RPMI8226 (cell line): ENCODE measurements at regions not wholly inside any gene's neighbourhood (a gene's known extent, or its start where the extent isn't known, plus 50 kb on each side); places are given as distances from the start of the nearest gene placed in this dataset.

Experiments used
- DNase-seq: peaks from one replicate; pipeline ENCODE4 v3.0.0-alpha.2; 2015

DNA sequence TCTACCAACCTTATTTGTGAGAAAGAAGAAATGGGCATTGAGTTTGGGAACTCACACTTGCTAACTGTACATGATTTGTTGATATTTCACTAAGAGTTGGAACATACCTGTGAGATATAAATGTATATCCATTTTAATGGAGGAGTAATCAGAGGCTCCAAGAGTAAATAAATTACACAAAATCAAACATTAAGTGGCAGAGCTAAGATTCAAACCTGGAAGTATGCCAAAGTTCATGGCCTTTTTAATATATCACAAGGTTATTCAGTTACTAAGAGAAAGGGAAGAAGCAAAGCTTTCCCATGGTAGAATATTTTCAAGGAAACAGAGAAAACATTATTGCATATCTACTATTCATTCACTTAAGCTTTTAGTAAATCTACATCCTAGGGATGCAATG lies 1641.1 kb downstream of the FAM181B start:
- no peak for DNase-seq

DNA sequence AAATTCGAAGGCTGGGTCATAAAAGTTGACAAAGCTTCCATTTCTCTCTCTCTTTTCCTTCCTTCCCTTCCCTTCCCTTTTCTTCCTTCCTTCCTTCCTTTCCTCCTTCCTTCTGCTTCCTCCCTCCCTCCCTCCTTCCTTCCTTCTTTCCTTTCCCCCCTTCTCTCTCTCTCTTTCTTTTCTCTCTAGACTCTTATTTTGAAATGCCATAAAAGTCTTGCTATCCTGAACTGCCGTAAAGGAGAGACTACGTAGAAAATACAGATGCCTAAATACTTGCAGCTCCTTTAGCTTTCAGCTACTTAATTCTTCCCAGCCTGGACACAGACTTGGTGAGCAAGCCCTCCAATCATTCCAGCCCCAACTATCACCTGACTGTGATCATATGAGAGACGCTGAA lies 1644.4 kb downstream of the FAM181B start:
- no peak for DNase-seq

DNA sequence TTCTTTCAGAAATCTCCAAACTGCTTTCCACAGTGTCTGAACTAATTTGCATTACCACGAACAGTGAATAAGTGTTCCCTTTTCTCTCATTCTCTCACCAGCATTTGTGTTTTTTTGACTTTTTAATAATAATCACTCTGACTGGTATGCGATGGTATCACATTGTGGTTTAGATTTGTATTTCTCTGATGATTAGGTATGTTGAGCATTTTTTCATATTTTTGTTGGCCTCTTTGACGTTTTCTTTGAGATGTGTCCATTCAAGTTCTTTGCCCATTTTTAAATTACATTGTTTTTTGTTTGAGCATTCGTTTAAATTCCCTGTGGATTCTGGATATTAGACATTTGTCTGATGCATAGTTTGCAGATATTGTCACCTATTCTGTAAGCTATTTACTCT lies 1639.6 kb upstream of the TENM4 start:
- no peak for DNase-seq

DNA sequence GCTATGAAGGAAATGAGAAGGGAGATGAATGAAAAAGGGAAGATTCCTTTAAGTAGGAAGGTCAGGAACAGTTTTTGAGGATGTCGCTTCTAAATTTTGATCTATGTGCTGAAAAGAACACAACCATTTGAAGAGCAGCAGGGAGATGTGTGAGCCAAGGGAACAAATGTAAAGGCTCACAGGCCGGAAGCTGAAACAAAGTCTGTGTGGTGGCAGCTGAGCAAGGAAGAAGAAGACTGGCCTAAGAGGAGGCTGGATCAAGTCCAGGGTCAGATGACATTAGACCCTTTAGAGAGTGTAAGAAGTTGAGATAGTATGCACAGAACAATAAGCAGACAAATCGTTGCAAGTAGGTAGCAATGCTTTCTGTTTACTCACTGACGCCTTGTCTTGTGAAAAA lies 1631.4 kb upstream of the TENM4 start:
- DNase-seq, result peak; percentile 38

DNA sequence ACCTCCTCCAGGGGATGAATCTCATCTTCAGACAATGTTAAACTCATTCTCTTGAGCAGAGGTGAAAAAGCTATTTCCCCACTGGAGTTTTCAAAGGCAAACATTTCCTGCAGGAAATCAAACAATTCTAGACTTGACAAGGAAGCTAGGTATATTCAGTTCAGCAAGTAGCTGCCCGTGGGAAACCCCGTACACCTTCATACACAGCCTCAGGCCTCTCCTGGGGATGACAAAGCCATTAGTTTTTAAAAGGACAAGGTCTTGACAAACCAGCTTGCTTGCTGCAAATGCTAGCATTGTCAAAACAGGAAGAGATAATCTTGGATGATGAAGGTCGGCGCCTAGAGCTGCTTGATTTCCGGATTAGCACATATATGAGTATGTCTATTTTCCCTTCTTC lies 1630.8 kb upstream of the TENM4 start:
- peak; percentile 57 for DNase-seq

DNA sequence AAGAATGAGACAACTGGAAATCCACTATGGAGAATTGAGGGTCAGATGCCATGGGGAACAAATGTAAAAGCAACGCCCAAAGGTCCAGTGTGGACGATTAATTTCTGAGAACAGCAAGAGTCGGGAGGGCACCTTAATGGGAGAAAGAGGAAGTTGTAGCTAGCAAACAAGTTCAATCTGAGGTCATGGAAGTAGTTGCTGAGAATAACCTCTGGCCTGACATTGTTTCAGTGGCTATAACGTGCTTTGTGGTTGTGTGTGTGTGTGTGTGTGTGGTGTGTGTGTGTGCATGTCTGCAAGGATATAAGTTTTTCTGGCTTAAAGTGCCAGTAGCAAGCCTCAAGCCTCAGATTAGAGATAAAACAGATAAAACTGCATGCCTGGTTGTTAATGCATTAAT lies 1630.1 kb upstream of the TENM4 start:
- DNase-seq, result peak; percentile 89

DNA sequence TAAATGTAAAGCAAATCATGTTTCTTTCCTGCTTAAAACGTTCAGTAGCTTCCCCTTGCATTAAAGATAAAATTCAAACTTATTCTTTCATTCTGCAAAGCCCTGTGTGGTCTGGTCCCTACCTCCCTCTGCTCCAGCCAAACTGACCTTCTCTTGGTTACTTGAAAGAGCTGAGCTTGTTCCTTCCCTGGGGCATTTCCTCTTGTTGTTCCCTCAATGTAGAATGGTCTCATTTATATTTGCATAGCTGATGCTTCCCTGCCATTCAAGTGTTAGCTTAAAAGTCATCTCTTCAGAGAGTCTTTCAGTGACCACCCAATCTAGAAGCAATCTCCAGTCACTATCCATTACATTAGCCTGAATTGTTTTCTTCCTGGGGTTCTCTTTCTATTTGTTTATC lies 1618.5 kb upstream of the TENM4 start:
- DNase-seq, result peak; percentile 16

DNA sequence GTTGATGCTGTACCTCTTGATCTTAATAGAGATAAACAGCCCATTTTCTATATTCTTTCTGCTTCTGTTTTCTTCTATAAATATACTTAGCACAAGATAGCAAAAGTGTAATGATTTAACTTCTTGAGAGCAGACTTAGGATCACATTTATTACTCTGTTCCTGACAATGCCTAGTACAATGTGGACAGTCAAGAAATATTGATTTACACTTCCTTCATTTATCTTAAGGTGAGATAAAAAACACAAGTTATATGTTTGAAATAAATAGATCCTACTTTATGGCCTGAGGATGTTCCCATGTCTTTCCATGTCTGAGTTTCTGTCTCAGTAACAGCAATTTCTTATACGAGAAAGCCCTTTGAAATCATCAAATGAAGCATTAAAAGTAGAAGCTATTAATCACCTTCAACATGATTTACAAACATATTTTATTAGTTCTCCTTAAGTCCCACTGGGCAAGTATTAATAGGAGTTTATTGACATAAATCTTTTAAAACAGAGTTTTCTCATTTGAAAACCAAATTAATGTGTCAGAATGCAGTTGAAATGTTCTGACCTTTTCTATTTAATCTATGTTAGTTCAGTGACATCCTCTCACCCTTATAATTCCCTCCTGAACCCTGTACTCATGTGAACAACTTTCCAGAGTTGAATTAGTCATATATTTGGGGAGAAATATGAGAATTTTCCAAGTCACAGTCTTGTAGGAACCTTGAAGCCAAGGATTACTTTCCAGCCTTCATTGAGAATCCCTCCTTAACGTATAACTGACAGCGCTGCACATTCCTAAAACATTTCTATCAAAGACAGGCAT lies 1611.7 kb upstream of the TENM4 start:
- DNase-seq, result no peak

DNA sequence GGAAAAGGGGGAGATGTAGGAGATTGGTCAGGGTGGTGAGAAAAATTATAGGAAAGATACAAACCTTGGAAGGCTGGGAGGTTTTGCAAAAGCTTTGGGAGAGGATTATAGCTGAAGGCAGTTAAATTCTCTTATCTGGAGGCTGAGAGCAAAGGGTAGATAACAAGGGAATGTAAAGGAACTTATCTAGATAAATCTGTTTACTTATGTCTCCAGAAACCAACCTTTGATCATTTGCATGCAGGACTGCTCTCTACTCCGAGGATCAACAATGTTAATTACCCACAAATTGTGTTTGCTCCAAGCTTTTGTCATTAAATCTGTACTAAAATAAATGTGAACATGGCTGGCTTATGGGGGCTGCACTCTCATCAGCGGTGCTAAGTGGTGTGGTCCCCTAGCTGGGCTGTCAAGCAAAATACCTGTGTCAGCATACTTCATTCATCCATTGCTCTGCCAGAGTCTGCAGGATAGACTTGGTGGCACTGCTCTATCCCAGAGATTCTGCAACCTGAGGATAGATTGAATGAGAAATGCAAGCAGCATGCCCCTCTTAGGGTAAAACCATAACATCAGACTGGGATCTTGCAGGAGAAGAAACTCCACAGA lies 1599.2 kb upstream of the TENM4 start:
- no peak for DNase-seq

DNA sequence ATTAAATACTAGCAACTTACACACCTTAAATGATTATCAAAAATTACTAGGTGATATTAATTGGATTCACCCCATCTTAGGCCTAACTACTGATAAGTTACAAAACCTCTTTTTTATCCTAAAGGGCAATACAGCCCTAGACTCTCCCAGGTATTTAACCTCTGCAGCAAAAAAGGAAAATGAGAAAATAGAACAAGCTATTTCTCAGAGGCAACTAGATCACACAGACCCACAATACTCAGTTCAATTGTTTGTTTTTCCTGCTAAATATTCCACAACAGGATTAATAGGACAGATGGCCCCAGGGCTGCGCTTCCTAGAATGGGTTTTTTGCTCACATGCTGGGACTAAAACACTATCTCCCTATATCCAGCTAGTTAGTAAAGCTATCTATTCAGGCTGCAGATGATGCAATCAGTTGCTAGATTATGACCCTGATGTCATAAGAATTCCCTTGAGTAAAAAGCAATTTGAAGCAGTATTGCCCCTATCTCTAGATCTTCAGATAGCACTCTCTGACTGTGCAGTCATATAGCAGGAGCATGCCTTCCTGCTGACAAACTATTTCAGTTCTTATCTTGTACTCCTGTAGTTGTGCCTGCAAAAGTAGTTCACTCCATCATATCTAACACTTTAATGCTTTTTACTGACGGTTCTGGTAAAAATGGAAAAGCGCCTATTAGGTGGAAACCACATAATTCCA lies 1595.5 kb upstream of the TENM4 start:
- no peak for DNase-seq

DNA sequence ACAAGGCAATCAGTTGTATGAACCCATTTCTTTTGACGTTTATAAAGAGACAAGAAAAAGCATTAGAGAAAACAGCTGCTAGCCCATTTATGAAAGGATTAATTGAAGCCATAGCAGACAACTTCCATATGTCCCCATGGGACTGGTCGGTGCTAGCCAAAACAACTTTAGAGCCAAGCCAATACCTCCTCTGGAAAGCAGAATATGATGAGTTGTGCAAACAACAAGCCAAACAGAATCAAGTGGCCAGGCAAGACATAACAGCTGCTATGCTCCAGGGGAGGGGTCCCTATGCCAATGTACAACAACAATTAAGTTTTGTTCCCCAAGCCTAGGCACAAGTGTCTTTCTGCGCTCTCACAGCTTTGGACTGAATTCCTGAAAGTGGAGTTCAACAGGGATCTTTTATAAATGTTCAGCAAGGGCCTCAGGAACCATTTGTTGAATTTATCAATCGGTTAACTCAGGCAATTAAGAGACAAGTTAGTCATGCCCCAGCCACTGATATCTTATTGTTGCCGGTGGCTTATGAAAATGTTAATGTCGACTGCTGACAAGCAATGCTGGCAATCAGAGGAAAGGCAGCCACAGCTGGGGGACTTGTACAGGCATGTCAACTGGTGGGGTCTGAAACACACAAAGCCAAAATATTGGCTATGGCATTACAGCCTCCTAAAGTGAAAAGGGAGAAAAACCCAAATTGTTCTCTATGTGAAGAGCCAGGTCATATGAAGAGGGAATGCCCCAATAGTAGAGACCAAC lies 1593.1 kb upstream of the TENM4 start:
- no peak for DNase-seq

DNA sequence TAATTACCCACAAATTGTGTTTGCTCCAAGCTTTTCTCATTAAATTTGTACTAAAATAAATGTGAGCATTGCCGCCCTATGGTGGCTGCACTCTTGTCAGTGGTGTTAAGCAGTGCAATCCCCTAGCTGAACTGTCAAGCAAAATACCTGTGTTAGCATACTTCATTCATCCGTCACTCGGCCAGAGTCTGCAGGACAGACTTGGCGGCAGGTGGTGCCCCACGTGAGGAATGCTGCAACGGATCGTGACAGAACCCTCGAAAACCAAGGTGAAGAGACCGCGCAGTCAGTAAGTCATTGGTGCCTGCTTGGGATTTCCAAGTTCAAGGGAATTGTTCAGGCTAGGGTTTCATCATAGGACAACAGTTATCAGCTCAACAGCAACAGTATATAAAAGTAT lies 1592.1 kb upstream of the TENM4 start:
- no peak for DNase-seq

DNA sequence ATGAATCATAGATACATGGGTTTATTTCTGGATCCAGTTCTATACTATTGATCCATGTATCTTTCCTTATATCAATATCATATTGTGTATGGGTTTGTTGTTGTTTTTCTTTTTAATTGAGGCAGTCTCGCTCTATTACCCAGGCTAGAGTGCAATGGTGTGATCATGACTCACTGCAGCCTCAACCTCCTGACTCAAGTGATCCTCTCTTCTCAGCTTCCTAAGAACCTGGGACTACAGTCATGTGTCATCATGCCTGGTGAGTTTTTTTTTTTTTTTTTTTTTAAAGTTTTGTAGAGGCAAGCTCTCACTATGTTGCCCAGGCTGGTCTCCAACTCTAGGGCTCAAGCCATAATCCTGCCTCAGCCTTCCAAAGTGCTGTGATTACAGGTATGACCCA lies 1589.4 kb upstream of the TENM4 start:
- DNase-seq, result no peak

DNA sequence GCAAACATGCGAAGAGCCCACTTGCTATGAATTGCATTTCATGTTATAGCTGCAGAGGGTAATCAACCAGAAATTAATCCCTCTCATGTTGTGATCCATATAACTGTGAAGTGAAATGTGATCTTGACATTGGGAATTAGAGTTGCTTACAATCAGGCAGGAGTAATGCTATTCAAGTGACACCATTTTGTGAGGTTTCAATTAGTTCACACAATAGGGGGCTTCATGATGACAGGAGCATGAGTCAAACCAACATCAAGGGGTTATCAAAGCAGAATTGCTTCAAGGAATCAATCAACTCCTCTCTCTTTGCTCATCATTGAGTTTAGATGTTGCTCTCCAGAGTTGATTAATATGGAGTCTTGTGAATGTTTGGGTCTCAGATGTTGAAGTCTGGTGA lies 1585.2 kb upstream of the TENM4 start:
- DNase-seq, result no peak

DNA sequence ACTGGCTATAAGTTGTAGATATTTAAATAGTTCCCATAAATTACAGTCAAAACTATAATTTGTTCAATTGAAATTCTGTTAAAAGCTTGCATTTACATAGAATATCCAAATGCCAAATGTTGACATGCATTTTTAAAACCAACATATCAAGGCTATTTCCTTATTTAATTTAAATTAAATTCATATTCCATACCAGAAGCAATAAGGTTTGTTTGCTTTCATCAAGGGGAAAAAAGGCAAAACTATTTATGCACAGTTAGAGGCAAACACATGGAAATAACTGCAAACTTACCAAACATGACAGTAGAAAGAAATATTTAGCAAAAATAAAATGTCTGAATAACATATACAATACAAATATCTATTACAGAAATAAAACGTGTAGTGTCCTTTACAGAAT lies 1581.2 kb upstream of the TENM4 start:
- DNase-seq, result no peak

DNA sequence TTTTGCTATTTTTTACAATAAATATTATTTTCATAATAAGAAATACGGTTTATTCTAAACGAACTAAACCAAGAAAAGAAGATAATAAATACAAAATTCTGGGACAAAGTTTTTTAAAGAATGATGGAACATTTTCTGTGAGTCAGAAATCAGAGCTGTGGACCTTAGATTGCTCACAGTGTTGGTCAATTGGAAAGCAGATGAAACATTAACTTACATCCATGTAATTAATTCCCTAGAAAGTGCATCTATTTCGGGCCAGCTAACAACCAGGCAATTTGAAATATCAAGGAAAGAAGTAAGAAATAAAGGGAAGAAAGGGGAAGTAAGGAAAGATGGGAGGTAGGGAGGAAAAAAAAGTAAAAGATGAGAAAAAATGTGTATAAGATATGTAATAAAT lies 1569.8 kb upstream of the TENM4 start:
- no peak for DNase-seq

DNA sequence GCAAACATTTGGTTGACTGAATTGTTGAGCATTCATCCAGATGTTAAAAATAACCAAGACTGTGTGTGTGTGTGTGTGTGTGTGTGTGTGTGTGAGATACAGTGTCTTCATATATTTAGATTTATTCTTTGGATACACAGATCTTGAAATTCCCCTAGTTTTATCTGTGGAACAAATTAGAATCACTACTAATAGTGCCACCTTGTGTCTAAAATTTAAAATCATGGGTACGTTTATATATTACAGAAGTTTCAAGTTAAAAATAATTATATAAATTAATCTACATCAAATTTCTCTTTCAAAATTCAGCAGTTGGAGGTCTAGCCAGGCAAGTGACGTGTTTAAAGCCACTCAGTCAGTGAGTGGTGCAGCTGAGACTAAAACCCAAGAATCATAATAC lies 1566.2 kb upstream of the TENM4 start:
- no peak for DNase-seq

DNA sequence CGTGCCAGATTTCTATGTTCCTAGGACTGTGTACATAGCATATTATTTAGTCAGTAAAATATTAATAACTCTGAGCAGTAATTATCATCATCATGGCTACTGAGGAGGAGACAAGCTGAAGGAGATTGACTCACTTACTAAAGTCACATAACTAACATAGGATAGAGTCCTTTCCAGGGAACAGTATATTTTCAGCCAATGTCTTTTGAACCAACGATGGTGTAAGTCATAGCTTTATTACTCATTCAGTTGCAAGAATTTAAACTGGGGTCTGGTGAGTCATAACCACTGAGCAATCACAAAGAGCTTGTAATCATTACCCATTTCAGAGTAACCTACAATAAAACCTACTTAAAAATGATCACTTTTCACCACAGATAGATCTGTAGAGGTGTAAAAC lies 1564.8 kb upstream of the TENM4 start:
- DNase-seq, result no peak

DNA sequence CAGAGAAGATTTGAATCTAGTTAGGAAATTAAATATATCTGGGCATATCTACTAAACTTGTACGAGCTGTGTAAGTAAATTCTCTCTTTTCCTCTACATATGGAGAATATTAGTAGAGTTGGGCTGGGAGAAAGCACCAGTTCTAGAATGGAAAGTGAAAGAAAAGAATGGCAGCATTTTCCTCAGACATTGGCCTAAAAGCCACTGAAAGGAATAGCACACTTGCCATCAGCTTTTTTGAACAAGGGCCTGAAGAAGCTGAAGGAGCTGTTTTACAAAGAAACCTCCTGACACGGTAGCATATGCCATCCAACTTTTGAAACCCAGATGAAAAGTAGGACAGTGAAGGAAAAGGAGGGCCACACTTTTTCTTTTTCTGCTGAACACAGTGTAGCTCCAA lies 1563.7 kb upstream of the TENM4 start:
- peak; percentile 52 for DNase-seq

DNA sequence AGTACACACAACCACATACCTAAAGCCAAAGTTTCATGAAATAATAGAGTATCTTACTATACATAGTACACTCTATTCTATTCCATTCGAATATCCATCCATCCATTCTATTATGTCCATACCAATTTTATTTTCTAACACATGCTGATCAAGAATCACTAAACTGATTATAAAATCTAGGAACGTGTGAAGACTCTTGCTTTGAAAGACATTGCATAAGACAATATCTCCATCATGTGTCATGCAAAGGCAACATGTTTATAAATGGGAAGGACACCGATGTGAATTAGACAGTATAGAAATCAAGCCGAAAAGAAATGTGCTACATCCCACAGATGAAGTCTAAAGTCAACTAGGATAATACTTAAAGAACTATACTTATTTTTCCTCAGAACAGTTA lies 1561.5 kb upstream of the TENM4 start:
- DNase-seq, result no peak

DNA sequence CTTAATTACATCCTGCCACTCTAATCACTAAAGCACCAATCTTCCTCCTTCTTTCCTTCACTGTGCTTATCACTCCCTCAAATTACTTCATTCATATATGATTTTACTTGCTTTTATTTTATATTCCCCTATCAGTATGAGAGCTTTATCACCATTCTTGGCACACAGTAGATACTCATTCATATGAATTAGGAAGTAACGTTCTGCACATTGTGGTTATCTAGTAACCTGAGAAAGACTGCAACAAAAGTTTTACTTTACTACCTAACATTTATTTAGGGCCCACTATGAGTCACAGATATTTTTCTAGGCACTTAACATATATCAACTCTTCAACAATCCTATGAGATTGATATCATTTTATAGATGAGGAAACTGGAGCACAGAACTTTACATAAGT lies 1559.9 kb upstream of the TENM4 start:
- no peak for DNase-seq

DNA sequence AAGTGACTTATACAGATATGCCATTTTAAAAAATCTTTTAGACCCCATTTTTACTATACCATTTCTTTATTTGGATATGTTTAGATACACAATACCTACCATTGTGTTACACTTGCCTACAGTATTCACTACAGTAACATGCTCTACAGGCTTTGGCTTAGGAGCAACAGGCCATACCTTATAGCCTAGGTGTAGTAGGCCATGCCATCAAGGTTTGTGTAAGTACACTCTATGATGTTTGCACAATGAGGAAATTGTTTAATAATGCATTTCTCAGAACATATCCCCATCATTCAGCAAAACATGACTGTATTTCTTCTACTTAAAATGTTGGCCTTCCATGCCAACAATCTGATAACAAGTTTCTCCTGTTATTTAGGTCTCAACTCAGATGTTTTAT lies 1559.5 kb upstream of the TENM4 start:
- DNase-seq, result no peak

DNA sequence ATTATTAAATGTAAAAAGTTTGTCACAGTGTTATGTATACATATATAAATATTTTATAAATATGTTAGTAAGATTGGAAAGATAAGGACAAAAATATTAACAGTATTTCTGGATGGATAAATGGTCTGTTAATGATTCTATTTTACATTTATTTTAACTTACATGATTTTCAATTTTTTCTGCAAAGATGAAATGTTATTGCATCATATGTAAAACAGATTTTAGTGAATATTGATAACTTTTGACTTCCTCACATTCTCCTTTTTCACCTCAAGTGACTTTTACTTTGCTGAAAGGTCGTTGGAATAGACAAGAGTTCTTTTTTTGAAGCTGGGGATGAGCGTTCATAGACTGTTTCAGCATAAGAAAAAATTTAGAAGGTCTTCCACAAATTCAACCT lies 1554.7 kb upstream of the TENM4 start:
- no peak for DNase-seq

DNA sequence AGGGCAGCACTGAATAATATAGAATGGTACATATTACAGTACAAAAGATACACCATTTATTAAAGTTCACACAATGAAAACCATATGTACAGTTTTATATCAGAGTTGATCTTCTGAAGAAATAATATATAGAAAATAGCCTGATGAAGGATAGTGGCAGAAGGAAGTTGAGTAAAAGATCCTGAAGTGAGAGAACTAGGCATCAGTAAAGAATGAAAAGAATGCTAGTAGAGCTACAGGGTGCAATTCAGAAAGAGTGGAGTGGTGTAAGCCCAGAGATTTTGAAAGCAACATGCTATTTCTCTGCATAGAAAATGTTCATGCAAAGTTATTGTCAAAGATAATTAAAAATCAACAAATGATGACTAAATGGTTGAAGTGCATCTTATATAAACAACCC lies 1552.7 kb upstream of the TENM4 start:
- no peak for DNase-seq
